ENCODE measurements at regions not wholly inside any gene's neighbourhood (a gene's known extent, or its start where the extent isn't known, plus 50 kb on each side); places are given as distances from the start of the nearest gene placed in this dataset.
"Not testable (repeated sequence)": the region's sequence is repeated elsewhere in the genome, so short reads cannot be mapped to it uniquely, and the experiment has no call there.

DNA sequence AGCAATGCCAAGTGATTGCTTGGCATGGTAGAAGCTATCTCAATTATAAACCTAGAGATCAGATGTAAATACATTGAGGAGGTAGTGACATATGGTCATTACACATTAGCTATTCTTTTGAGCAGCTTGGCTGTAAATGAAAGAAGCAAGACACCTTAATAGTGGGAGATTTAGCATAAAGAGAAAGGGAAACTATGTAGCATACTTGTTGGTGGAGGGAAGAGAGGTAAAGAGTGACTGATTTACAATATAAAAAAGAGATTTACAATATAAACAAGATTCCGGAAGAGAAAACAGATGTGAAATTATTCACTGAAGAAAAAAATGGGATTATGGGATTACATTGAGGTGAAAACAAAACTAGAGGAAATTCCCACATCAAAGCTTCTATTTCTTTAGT lies 2009.6 kb downstream of the OLFM4 start:
- Histone ChIP-seq H3K27me3 (replicated peaks in 1 of 7) (no peaks in the 10 kb centered on the region), H3K4me3 (no peak overlapping the region), H3K9me3 (peaks cover 0 to 6% (median 1%) of the 10 kb centered on the region in 8 donors), H3K36me3 (no peaks in the 10 kb centered on the region), H3K4me1 (no peaks in the 10 kb centered on the region), H3K27ac (no peak overlapping the region)
- 65 to 84% (median 71%) methylated on average over 1 of the region's 1 CpG for WGBS, 5 donors
- DNase-seq, result no peak
- no peak for TF ChIP-seq POLR2AphosphoS5 (IDR thresholded peaks at IDR 0.05)
- TF ChIP-seq, protein P1, sequence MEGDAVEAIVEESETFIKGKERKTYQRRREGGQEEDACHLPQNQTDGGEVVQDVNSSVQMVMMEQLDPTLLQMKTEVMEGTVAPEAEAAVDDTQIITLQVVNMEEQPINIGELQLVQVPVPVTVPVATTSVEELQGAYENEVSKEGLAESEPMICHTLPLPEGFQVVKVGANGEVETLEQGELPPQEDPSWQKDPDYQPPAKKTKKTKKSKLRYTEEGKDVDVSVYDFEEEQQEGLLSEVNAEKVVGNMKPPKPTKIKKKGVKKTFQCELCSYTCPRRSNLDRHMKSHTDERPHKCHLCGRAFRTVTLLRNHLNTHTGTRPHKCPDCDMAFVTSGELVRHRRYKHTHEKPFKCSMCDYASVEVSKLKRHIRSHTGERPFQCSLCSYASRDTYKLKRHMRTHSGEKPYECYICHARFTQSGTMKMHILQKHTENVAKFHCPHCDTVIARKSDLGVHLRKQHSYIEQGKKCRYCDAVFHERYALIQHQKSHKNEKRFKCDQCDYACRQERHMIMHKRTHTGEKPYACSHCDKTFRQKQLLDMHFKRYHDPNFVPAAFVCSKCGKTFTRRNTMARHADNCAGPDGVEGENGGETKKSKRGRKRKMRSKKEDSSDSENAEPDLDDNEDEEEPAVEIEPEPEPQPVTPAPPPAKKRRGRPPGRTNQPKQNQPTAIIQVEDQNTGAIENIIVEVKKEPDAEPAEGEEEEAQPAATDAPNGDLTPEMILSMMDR (IDR thresholded peaks at IDR 0.05 in 8 of 11, conservative IDR thresholded peaks at IDR 0.05 in 3 of 11), result no peak
- no peak for TF ChIP-seq POLR2A (IDR thresholded peaks at IDR 0.05)
- intact Hi-C loops (cut with DNase I; ENCODE audit: low total_unique reads), result no loop called here

DNA sequence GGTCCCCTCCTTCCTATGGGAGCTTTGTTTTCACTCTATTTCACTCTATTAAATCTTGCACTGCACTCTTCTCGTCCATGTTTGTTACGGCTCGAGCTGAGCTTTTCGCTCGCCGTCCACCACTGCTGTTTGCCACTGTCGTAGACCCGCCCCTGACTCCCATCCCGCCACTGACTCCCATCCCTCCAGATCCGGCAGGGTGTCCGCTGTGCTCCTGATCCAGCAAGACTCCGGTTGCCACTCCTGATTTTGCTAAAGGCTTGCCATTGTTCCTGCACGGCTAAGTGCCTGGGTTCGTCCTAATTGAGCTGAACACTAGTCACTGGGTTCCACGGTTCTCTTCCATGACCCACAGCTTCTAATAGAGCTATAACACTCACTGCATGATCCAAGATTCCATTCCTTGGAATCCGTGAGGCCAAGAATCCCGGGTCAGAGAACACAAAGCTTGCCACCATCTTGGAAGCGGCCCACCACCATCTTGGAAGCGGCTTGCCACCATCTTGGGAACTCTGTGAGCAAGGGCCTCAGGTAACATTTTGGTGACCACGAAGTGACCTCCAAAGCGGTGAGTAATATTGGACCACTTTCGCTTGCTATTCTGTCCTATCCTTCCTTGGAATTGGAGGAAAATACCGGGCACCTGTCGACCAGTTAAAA lies 2025.4 kb downstream of the OLFM4 start:
- H3K9me3 ChIP-seq, result peaks cover 0 to 58% (median 16%) of the 10 kb centered on the region in 8 donors
- intact Hi-C loops (cut with DNase I; ENCODE audit: low total_unique reads), result not testable (repeated sequence)
- WGBS, 5 donors, result 86 to 92% (median 88%) methylated on average over 23 to 24 of the region's 24 CpGs

DNA sequence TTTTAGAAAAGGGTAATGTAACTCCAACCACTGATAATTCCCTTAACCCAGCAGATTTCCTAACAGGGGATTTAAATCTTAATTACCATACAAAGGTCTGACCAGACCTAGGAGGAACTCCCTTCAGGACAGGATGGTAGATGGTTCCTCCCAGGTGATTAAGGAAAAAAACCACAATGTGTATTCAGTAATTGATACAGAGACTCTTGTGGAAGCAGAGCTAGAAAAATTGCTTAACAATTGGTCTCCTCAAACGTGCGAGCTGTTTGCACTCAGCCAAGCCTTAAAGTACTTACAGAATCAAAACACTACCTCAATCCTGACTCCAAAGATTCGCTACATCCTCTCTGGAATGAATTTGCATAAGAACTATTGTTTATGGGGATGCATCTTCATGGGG lies 2027.1 kb downstream of the OLFM4 start:
- 73 to 91% (median 87%) methylated on average over 3 of the region's 3 CpGs for WGBS, 5 donors
- H3K4me1 ChIP-seq; H3K27ac ChIP-seq; intact Hi-C loops (cut with DNase I; ENCODE audit: low total_unique reads); DNase-seq; H3K36me3 ChIP-seq; H3K27me3 ChIP-seq (replicated peaks in 1 of 7); H3K4me3 ChIP-seq: not testable (repeated sequence)
- peaks cover 0 to 66% (median 19%) of the 10 kb centered on the region in 8 donors for H3K9me3 ChIP-seq

More for the DNA sequence above, 2025.4 kb downstream of the OLFM4 start:
- DNase-seq; H3K27me3 ChIP-seq (replicated peaks in 1 of 7); H3K4me3 ChIP-seq; H3K4me1 ChIP-seq; H3K36me3 ChIP-seq; H3K27ac ChIP-seq: not testable (repeated sequence)

DNA sequence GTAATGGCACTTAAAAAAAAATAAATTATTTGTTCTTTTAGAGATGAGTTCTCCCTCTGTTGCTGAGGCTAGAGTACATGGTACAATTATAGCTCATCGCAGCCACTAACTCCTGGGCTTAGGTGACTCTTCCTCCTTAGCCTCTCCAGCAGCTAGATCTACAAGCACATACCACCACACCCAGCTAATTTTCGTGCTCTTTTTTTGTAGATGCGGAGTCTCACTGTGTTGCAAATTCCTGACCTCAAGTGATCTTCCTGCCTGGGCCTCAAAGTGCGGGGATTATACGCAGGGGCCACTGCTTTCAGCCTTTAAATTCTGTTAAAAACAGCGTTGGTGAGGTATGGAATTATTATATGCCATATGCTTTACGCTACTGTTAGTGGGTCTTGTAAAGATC lies 2034.0 kb downstream of the OLFM4 start:
- Histone ChIP-seq H3K9me3 (peaks cover 0 to 33% (median 9%) of the 10 kb centered on the region in 8 donors), H3K27ac (no peak overlapping the region), H3K36me3 (no peaks in the 10 kb centered on the region), H3K4me1 (no peaks in the 10 kb centered on the region), H3K4me3 (no peak overlapping the region), H3K27me3 (replicated peaks in 1 of 7) (no peaks in the 10 kb centered on the region)
- DNase-seq, result no peak
- intact Hi-C loops (cut with DNase I; ENCODE audit: low total_unique reads), result no loop called here
- 82 to 93% (median 86%) methylated on average over 7 of the region's 7 CpGs for WGBS, 5 donors
- TF ChIP-seq, protein P1 (IDR thresholded peaks at IDR 0.05 in 8 of 11, conservative IDR thresholded peaks at IDR 0.05 in 3 of 11), result no peak
- TF ChIP-seq POLR2AphosphoS5 (IDR thresholded peaks at IDR 0.05), result no peak

DNA sequence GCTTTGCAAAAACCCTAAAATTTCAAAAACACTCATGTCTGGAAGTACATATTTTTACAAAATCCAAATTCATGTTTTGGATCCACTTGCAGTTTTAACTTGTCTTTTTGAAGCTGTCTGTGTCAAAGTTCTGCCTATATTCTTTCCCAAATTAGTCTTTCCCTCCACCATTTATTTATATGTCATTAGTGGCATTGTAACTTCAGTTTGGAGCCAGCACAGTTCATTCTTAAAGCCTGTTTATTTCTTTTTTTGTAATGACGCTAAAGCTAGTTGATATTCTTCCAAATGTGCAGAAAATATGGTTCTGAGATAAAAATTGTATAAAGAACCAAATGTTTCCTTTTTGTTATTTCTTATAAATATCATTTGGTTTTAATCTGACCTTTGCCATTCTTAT lies 2039.3 kb downstream of the OLFM4 start:
- no peaks in the 10 kb centered on the region for H3K36me3 ChIP-seq
- TF ChIP-seq POLR2AphosphoS5 (IDR thresholded peaks at IDR 0.05), result no peak
- TF ChIP-seq, protein P1 (IDR thresholded peaks at IDR 0.05 in 8 of 11, conservative IDR thresholded peaks at IDR 0.05 in 3 of 11), result no peak
- TF ChIP-seq POLR2A (IDR thresholded peaks at IDR 0.05), result no peak
- H3K4me3 ChIP-seq, result no peak overlapping the region
- H3K9me3 ChIP-seq, result peaks cover 0 to 19% (median 2%) of the 10 kb centered on the region in 8 donors
- no peak for DNase-seq
- no peak overlapping the region for H3K27ac ChIP-seq
- no peaks in the 10 kb centered on the region for H3K4me1 ChIP-seq
- H3K27me3 ChIP-seq (replicated peaks in 1 of 7), result no peaks in the 10 kb centered on the region
- intact Hi-C loops (cut with DNase I; ENCODE audit: low total_unique reads), result no loop called here
- 79 to 96% (median 85%) methylated on average over 1 of the region's 1 CpG for WGBS, 5 donors

Measured in spleen (tissue), 11 donors.